ENCODE measurements at regions not wholly inside any gene's neighbourhood (a gene's known extent, or its start where the extent isn't known, plus 50 kb on each side); places are given as distances from the start of the nearest gene placed in this dataset.

DNA sequence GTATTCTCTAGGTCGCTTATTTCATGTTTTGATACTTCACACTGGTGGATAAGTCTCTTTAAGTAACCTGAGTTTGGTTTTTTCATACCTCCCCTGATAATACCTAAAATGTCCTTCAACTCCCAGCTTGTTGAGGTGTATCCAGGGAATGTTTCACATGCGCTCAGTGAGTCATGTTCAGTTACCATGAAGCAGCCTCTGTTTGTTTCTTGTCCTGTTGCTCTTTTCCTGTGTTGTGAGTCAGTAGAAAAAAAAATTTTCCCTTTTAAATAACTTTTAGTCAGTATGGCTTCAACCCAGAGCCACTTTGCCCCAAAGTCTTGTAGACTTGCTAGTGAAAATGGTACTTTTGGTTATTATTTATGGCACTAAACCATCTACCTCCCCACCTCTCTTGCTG, 278.4 kb upstream of the ZPLD1 start:
- Histone ChIP-seq H3K27ac (ENCODE audit: low read depth, low read length) (no peak overlapping the region), H3K4me1 (ENCODE audit: control insufficient read depth in 1 of 2, insufficient read depth in 2 of 2, low read length in 2 of 2) (no peaks in the 10 kb centered on the region), H3K79me2 (ENCODE audit: insufficient read depth, low read length) (no peaks in the 10 kb centered on the region), H3K9me2 (ENCODE audit: insufficient read depth) (no peaks in the 10 kb centered on the region), H2AFZ (ENCODE audit: low read depth, low read length, poor library complexity, severe bottlenecking) (no peak overlapping the region), H3K27me3 (ENCODE audit: insufficient read depth, low read length) (no peaks in the 10 kb centered on the region), H4K20me1 (ENCODE audit: insufficient read depth) (no peaks in the 10 kb centered on the region), H3K36me3 (ENCODE audit: control insufficient read depth in 1 of 2, insufficient read depth in 2 of 2, low read length in 2 of 2) (no peaks in the 10 kb centered on the region), H3K4me3 (replicated peaks in 1 of 2; ENCODE audit: low read depth in 1 of 2, low read length in 2 of 2) (no peak overlapping the region), H3K9ac (ENCODE audit: low read length) (no peak overlapping the region), H3K4me2 (ENCODE audit: low read length) (no peak overlapping the region), H3K9me3 (ENCODE audit: control insufficient read depth in 1 of 2, insufficient read depth in 1 of 2, low read depth in 1 of 2, low read length in 2 of 2) (no peaks in the 10 kb centered on the region; a peak in 1 of 4 replicates)
- no peak for DNase-seq (ENCODE audit: low read depth, low spot score)
- TF ChIP-seq RAD21 (IDR thresholded peaks at IDR 0.05; ENCODE audit: low read depth) (no peak), ELF1 (IDR thresholded peaks at IDR 0.05; ENCODE audit: borderline replicate concordance, low read depth) (no peak), REST (IDR thresholded peaks at IDR 0.05; ENCODE audit: low read depth) (no peak), ZFX (IDR thresholded peaks at IDR 0.05) (no peak), JUND (IDR thresholded peaks at IDR 0.05) (no peak), SRF (IDR thresholded peaks at IDR 0.05; ENCODE audit: low read depth) (no peak), FOSL1 (IDR thresholded peaks at IDR 0.05; ENCODE audit: low read depth) (no peak), TCF7L2 (IDR thresholded peaks at IDR 0.05; ENCODE audit: borderline replicate concordance, extremely low read depth, insufficient read depth, insufficient read length) (no peak), MAX (IDR thresholded peaks at IDR 0.05) (no peak), ZBTB33 (IDR thresholded peaks at IDR 0.05; ENCODE audit: extremely low read depth, insufficient replicate concordance, low read length) (no peak), EGR1 (IDR thresholded peaks at IDR 0.05; ENCODE audit: low read depth) (no peak), POLR2AphosphoS5 (IDR thresholded peaks at IDR 0.05; ENCODE audit: low read depth, low read length) (no peak), POLR2A (IDR thresholded peaks at IDR 0.05; ENCODE audit: borderline replicate concordance, extremely low read depth, insufficient read depth, insufficient read length) (no peak), SP1 (IDR thresholded peaks at IDR 0.05; ENCODE audit: low read depth) (no peak), ZNF274 (IDR thresholded peaks at IDR 0.05; ENCODE audit: low read depth, low read length) (no peak), CTCF (IDR thresholded peaks at IDR 0.05 in 2 of 3, conservative IDR thresholded peaks at IDR 0.05 in 1 of 3; ENCODE audit: borderline replicate concordance in 1 of 3, insufficient read depth in 1 of 3, low read depth in 2 of 3, low read length in 2 of 3) (no peak)
- no TSS peak for BruUV-seq (replicated peaks)
- ATAC-seq, result no peak
- RAD21 ChIA-PET (ENCODE audit: low non-redundant PET in 1 of 2, low total read pairs in 2 of 2, uncharacterized antibody in 2 of 2, unreplicated experiment in 2 of 2), result no interaction called here
- CTCF ChIA-PET, result no interaction called here
- intact Hi-C loops (cut with micrococcal nuclease), result no loop called here
- POLR2A ChIA-PET, result no interaction called here

Data from HCT116 (cell line).